Stimulated activated CD4-positive, alpha-beta T cell treated with anti-CD3 and anti-CD28 coated beads, TNF-alpha, amount 100 ng/mL, for 24 hours (primary cell): ENCODE measurements at regions not wholly inside any gene's neighbourhood (a gene's known extent, or its start where the extent isn't known, plus 50 kb on each side); places are given as distances from the start of the nearest gene placed in this dataset.

Experiments
- DNase-seq, 3 experiments: peaks; one replicate each; pipeline ENCODE4 v3.0.0-alpha.2; 2020; ENCODE audit warnings: low read depth in 3 of 3

GRCh38 chr4:36815536-36815935 lies 429.0 kb upstream of the NWD2 start:
- no peak for DNase-seq

- DNase-seq: no peak
Measured at GRCh38 chr4:36823199-36823967, 421.2 kb upstream of the NWD2 start.

- DNase-seq: no peak
Measured at GRCh38 chr4:36824682-36825081, 419.9 kb upstream of the NWD2 start.

DNA sequence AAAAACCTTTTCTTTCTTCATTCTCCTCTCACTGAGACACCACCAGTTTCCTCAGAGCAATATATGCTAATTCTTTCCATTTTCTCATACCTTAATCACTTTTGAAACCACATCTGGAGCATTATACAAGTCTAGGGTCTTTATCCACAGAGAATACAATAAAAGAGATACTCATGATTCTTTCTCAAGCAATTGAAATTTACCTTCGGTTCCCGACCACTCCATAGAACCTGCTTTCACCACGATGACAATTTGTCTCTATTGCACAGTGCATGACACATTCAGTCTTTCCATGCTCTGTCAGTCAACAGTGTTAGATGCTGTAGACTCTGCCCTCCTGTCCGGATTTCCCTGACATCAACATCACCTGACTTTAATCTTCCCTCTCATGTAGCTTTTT lies 409.3 kb upstream of the NWD2 start:
- no peak for DNase-seq

DNA sequence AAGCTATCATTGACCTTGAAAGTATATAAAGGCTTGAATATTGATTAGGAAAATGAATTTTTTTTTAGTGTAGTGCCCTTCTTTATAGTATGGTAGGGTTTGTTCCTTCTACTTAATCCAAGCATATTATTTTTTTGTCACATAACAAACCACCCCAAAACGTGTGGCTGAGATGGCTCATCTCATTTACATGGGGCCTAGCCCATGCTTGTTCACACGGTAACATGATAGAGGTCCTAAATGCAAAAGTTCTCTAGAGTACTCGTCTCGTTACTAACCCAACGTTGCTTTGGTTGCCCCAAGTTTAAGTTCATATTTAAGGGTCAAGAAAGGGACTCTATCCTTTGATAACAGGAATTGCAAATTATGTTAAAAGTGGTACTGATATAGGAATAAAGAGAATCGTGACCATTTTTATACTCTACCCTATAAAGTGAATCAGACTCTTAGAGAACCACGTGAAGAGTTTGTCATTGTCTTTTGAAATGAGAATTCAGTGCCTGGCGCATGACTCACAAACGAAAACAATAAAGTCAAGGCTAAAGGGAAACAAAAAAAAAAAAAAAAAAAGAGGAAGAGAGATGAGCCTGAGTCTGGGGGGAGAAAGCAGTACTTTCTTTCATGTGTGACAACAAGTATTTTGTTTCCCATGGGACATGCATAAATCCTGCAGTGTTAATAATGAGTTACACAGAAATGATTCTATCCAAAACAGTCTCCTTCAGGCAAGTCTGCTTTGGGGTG lies 402.8 kb upstream of the NWD2 start:
- DNase-seq: no peak

DNA sequence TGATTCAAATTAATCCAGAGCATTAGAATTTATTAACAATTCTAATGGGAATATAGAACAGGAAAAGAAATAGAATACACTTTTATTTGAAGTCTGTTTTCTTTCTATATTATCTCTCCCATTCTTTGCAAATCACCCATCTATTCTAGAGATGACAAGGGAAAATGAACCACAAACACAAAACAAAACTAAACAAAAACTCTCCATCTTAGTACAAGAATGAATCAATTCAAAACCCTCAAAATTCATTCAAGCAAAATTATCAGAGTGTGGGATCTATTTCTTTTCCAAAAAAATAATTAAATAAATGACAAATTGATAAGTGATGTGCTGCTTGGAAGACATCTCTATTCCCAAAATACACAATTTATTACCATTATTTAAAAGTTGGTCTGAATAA lies 400.1 kb upstream of the NWD2 start:
- DNase-seq: no peak

- no peak for DNase-seq
Measured at GRCh38 chr4:36852856-36853255, 391.7 kb upstream of the NWD2 start.

GRCh38 chr4:36854554-36854953 lies 390.0 kb upstream of the NWD2 start:
- DNase-seq: no peak

DNA sequence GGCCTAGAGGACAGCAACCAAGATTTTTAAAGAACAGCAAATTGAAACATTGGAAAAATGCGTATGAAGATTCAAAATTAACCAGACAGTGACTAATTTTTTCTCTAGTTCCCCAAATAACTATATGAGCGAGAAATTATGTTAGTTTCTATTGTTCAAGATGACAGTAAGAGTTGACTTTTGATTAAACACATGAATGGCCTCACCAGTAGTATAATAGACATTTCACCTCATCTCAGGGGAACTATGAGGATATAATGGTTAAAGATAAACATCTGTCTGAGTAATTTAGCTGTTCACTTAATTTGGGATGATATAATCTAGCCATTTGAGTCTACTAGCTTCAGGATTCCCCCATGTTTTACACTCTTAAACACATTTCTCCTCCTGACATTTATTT lies 380.9 kb upstream of the NWD2 start:
- DNase-seq: no peak

DNA sequence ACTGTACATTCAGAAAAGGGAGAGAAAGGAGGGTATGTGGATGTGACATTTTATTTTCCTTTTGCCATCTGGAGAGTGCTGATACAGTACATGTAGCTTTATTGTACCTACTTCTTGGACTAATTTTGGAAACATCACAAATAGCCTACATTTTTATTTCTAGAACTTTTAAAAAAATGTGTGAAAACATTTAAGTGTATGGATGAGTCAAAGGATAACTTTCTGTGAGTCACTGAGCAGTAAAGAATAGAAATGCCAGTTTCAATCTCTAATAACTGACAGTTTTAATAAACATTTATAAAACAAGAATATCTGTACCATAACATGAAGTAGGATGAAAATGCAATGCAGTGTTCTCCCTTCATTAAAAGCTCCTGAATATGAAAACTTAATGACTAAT lies 374.4 kb upstream of the NWD2 start:
- DNase-seq: no peak

DNA sequence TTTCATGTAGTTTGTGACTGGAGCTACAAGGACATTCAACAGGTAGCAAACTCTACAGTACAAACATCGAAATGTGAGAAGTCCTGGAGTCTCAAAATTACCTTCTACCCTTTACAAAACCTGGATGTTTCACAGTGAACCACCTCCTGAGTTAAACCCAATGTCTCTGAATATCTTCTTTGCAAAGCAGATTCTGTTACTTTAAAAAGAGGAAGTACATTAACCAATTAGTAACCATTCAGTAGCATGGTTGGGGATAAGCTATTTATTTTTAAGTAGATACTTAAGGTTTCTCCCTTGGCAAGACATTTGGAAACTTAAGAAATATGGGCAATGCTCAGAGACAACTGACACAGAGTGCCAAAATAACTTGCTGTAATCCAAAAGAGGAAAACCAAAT lies 371.9 kb upstream of the NWD2 start:
- no peak for DNase-seq

DNA sequence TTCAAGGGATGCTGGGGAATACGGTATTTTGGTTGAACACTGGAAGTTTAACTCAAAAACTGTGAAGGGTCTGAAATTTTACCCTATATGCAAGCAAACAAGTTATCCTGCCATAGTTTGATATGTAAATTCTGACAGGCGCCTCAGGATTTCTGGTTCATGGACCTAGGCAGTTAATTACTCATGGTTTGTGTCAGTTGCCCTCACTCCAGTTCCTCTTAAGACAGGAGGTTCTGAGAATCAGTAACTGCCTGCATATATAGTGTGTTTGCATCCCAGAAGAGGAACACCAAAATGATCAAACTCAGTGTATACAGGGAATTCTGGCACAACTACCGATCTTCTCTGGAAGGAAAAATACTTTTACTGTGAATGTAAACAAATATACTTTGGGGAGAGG lies 360.4 kb upstream of the NWD2 start:
- no peak for DNase-seq

GRCh38 chr4:36891971-36892370 lies 352.6 kb upstream of the NWD2 start:
- no peak for DNase-seq

DNA sequence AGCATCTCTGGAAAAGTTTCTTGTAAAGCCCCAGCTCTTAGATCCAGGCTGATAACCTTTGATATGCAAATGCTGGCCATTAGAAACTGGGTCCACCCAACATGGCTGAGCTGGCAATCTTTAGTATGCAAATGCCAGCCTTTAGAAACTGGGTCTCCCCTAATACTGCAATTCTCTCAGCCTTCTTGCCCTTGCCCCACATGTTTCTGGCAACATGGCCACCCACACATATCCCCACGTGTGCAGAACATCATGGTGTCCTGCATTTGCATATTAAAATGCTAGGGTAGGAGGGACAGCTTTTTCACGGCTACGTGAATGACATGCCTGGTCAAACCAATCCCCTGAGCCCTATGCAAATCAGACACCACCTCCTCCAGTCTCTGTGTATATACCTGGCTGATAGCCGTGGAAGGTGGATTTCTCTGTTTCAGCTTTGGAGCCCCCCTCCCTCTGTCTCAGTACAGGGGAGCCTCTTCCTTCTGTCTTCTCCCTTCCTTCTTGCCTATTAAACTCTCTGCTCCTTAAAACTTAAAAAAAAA lies 344.0 kb upstream of the NWD2 start:
- no peak for DNase-seq

- no peak for DNase-seq
Measured at GRCh38 chr4:36904823-36905222, 339.7 kb upstream of the NWD2 start.

DNA sequence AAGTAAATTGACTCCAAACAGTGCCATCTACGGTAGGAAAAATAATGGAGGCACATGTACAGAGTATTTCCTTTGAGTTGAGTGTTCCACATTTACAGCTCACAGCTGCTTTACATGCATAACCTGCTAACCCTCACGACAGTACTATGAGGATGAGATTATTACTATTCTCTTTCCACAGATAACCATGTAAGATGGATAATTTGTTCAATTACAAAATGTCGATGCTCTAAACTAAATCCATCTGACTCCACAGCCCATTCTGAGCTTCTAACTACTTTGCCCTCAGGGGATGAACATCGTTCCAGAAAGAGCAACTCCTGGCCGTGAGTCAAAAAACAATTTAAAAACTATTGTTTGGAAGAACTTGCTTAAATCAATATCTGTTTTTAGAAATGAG lies 330.4 kb upstream of the NWD2 start:
- DNase-seq: no peak

DNA sequence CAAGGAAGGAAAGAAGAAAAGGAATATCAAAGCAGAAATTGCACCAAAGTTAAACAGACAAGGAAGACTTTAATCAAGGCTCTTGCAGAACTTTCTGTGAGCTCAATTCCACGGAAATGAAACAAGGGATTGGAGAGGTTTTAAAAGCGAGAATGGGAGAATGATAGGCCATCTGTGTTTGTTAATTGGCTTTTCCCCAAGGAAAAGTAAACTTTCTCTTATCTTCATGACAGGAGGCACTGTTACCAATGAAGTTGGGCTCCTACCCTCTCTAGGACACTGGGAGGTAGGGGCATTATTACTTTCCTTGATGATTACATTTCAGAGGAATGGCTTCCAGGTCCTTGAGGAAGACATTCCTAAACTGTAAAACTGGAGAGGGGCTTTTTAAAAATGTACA lies 328.8 kb upstream of the NWD2 start:
- DNase-seq: no peak

- no peak for DNase-seq
Measured at GRCh38 chr4:36917413-36917812, 327.1 kb upstream of the NWD2 start.

DNA sequence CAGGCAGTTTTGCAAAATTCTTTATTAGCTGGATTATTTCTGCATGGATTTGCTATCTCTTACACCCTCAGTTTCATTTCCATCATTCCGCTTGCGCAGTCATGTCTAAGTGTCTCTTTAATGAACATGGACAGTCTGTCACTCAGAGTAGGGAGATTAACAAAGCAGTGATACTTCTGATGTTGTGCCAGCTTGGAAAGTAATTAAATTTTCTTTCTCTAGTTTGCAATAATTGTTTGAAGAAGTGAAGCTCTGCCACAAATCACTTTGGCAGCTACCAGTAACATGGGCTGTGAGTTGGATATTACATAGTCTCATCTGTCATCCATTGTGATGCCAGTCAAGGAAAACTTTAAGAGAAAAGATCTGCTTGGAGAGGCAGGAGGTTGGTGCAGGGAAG lies 324.8 kb upstream of the NWD2 start:
- DNase-seq: no peak

DNA sequence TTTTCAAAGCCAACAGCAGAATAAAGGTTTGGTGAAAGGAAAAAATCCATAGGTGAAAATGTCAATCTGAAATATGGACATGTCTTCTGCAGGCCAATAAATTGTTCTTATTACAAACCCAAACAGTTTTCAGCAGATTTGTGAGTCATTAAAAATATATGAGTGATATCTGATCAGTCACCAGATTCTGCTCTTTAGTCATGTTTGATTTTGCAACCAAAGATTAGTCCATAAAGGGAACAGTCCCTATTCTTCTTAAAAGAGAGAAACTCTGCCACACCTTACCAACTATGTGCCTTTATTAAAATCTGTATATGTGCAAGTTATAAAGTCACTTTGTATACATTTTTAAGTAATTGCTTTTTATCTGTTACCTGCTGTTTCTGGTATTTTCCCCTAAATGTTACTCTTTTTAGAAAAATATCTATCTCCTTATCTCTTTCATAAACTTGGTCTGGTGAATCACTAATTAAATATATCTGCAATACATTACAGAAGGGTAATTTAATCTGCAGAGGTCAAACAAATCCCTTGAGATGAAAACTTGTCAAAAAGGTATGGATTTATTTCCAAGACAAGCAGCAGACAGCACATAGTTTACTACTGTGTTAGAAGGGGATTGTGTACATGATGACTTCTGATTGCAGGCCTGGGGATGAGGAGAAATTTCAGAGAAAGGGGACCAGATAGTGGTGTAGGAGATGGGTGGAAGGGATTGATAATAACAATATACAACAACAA lies 322.9 kb upstream of the NWD2 start:
- DNase-seq: no peak

DNA sequence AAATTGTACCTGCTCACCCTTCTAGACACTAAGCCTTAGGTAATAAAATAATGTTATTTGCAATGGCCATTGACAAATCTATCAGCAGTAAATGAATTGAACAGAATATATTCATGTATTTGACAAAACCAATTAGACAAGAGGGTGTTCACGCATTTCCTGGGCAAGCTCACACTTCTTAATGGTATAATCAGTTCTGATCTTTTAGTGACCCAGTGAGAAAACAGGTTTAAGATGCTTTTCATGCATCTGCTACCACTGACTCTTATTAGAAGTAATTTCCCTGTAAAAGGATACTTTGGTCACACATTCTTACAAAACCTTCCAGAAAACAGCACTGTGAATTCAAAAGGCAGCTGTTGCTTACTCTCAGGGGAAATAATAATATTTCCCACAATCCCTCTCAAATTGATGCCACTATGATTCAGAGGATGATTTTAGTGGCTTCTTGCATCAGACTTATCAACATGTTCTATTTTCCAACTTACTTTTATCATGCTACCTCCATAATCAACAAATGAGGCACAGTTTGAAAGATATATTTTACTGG lies 313.9 kb upstream of the NWD2 start:
- DNase-seq: no peak

DNA sequence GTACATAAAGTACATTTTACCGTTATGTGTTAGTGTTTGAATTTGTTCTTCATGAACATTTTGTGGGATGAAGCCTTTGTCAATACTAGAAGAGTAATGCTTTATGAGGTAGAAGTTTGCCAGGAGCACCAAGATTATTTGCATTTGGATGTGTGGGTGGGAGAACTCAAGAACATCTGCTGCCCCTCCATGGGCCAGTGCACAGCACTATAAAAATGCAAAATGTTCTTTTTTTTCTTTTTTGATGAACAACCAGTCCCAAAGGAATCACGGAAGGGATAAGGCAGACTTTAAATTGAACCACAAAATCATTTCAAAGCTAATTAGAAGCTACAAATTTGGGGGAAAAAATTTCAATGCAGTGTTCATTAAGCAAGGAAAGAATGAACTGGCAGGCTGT lies 300.3 kb upstream of the NWD2 start:
- DNase-seq: no peak
